GM23338 (cell line): ENCODE measurements at regions not wholly inside any gene's neighbourhood (a gene's known extent, or its start where the extent isn't known, plus 50 kb on each side); places are given as distances from the start of the nearest gene placed in this dataset.

Experiments used
- ATAC-seq: fragments of 200-7000 bp; cut with Tn5 transposase; 3 replicates; pipeline ENCODE4 v1.9.1; 2020
- DNase-seq: peaks from one replicate; pipeline ENCODE4 v3.0.0-alpha.2; 2015; ENCODE audit warnings: low spot score
- H2AFZ ChIP-seq: fragments of 200-600 bp; sonication (generic); 2 replicates; pipeline ENCODE4 v1.8.0; 2016; ENCODE audit warnings: antibody characterized with exemption, mild to moderate bottlenecking, moderate library complexity
- H3F3A ChIP-seq: fragments of 200-600 bp; sonication (generic); replicated peaks from 2 replicates; pipeline ENCODE4 v1.8.0; 2017; ENCODE audit warnings: antibody characterized with exemption, mixed run types, low read depth
- H3K27ac ChIP-seq: fragments of 200-600 bp; sonication (generic); 2 replicates; pipeline ENCODE4 v1.6.1; 2016; ENCODE audit warnings: low read depth
- H3K27me3 ChIP-seq: fragments of 200-600 bp; sonication (generic); 2 replicates; pipeline ENCODE4 v1.8.0; 2016; ENCODE audit warnings: mild to moderate bottlenecking, mixed run types, moderate library complexity; ENCODE audit not compliant: insufficient read depth
- H3K36me3 ChIP-seq: fragments of 200-600 bp; sonication (generic); 2 replicates; pipeline ENCODE4 v1.8.0; 2016; ENCODE audit warnings: mild to moderate bottlenecking; ENCODE audit not compliant: insufficient read depth
- H3K4me1 ChIP-seq: fragments of 200-600 bp; sonication (generic); 2 replicates; pipeline ENCODE4 v1.8.0; 2016; ENCODE audit warnings: mild to moderate bottlenecking, moderate library complexity; ENCODE audit not compliant: insufficient read depth
- H3K4me2 ChIP-seq: fragments of 200-600 bp; sonication (generic); 2 replicates; pipeline ENCODE4 v1.7.1; 2017; ENCODE audit warnings: mixed run types
- H3K4me3 ChIP-seq: fragments of 200-600 bp; sonication (generic); 2 replicates; pipeline ENCODE4 v1.6.1; 2016; ENCODE audit warnings: mixed run types
- H3K79me2 ChIP-seq: fragments of 200-600 bp; sonication (generic); replicated peaks from 2 replicates; pipeline ENCODE4 v1.8.0; 2017; ENCODE audit warnings: mild to moderate bottlenecking; ENCODE audit not compliant: insufficient read depth
- H3K9me2 ChIP-seq: fragments of 200-600 bp; sonication (generic); 2 replicates; pipeline ENCODE4 v1.8.0; 2017; ENCODE audit not compliant: insufficient read depth
- H4K20me1 ChIP-seq: fragments of 200-600 bp; sonication (generic); replicated peaks from 2 replicates; pipeline ENCODE4 v1.8.0; 2017; ENCODE audit warnings: mild to moderate bottlenecking; ENCODE audit not compliant: insufficient read depth
- H3K27ac Mint-ChIP-seq: 2 replicates; pipeline ENCODE4 v1.8.0; 2020; ENCODE audit warnings: inconsistent platforms, mild to moderate bottlenecking, moderate library complexity, mixed read lengths
- H3K27me3 Mint-ChIP-seq: 3 replicates; pipeline ENCODE4 v1.8.0; 2022; ENCODE audit warnings: low read depth, mild to moderate bottlenecking, moderate library complexity, mixed read lengths, inconsistent platforms; ENCODE audit not compliant: insufficient read depth, poor library complexity
- H3K36me3 Mint-ChIP-seq: 3 replicates; pipeline ENCODE4 v1.8.0; 2021; ENCODE audit warnings: low read depth, mild to moderate bottlenecking, inconsistent platforms, moderate library complexity, mixed read lengths
- H3K4me1 Mint-ChIP-seq: 3 replicates; pipeline ENCODE4 v1.8.0; 2020; ENCODE audit warnings: mild to moderate bottlenecking, inconsistent platforms, mixed read lengths
- H3K4me3 Mint-ChIP-seq: 3 replicates; pipeline ENCODE4 v1.8.0; 2021; ENCODE audit warnings: moderate library complexity, mild to moderate bottlenecking, inconsistent platforms, mixed read lengths
- H3K9me3 Mint-ChIP-seq: 3 replicates; pipeline ENCODE4 v1.8.0; 2020; ENCODE audit warnings: moderate library complexity, mild to moderate bottlenecking, inconsistent platforms, mixed read lengths
- EZH2 ChIP-seq: fragments of 200-600 bp; sonication (generic); IDR thresholded peaks from one replicate; pipeline ENCODE4 v1.8.0; 2017; ENCODE audit warnings: antibody characterized with exemption, mild to moderate bottlenecking, low read depth; ENCODE audit not compliant: unreplicated experiment
- EZH2phosphoT487 ChIP-seq: fragments of 200-600 bp; sonication (generic); IDR thresholded peaks from one replicate; pipeline ENCODE4 v1.8.1; 2018; ENCODE audit warnings: antibody characterized with exemption; ENCODE audit not compliant: unreplicated experiment
- JUNB ChIP-seq: IDR thresholded peaks from one replicate; pipeline ENCODE4 v1.6.1; 2016; ENCODE audit warnings: antibody characterized with exemption; ENCODE audit not compliant: unreplicated experiment
- NANOG ChIP-seq: IDR thresholded peaks from 2 replicates; pipeline ENCODE4 v1.6.1; 2016; ENCODE audit warnings: antibody characterized with exemption, borderline replicate concordance
- REST ChIP-seq: IDR thresholded peaks from one replicate; pipeline ENCODE4 v1.6.1; 2018; ENCODE audit warnings: antibody characterized with exemption; ENCODE audit not compliant: unreplicated experiment
- STAT1 ChIP-seq: IDR thresholded peaks from one replicate; pipeline ENCODE4 v1.6.1; 2016; ENCODE audit warnings: antibody characterized with exemption; ENCODE audit not compliant: unreplicated experiment
- ZNF114 ChIP-seq: fragments of 250-450 bp; sonication (Bioruptor Pico); IDR thresholded peaks from 2 replicates; pipeline ENCODE4 v1.5.0; 2020; ENCODE audit warnings: mild to moderate bottlenecking, moderate library complexity
- ZNF331 ChIP-seq: fragments of 250-450 bp; sonication (Bioruptor Pico); IDR thresholded peaks from 2 replicates; pipeline ENCODE4 v1.5.0; 2020; ENCODE audit warnings: low read depth, mild to moderate bottlenecking, moderate library complexity
- TF ChIP-seq, protein P1 (sequence below), 2 experiments: fragments of 200-600 bp in 1 of 2; sonication (generic) in 1 of 2; conservative IDR thresholded peaks; 2 replicates each; pipeline versions ENCODE4 v1.5.1 to v1.6.1; 2016 to 2017; ENCODE audit warnings: antibody characterized with exemption in 2 of 2, low read depth in 2 of 2, mild to moderate bottlenecking in 2 of 2, moderate library complexity in 1 of 2
- TF ChIP-seq, protein P2 (sequence below): fragments of 250-450 bp; sonication (Bioruptor Pico); IDR thresholded peaks from 2 replicates; pipeline ENCODE4 v1.5.0; 2020; ENCODE audit warnings: mild to moderate bottlenecking, moderate library complexity

- H3K79me2 ChIP-seq = no peaks in the 10 kb centered on the region
- DNase-seq (no peak), ATAC-seq (no peak; the same call in 2 of the 3 replicates)
- peaks cover 4% of the 10 kb centered on the region; the same call in 2 of the 3 replicates for H3K4me1 Mint-ChIP-seq
- H3K4me3 Mint-ChIP-seq = no peak overlapping the region
- H3K36me3 ChIP-seq = no peaks in the 10 kb centered on the region
- H3K27ac ChIP-seq = no peak overlapping the region
- H3K4me1 ChIP-seq = no peaks in the 10 kb centered on the region
- H3K4me3 ChIP-seq = no peak overlapping the region
- no peak overlapping the region for H2AFZ ChIP-seq
- no peaks in the 10 kb centered on the region for H3K36me3 Mint-ChIP-seq
- H3K27ac Mint-ChIP-seq = no peak overlapping the region
- H4K20me1 ChIP-seq = no peaks in the 10 kb centered on the region
- no peak overlapping the region for H3K4me2 ChIP-seq
- no peaks in the 10 kb centered on the region for H3F3A ChIP-seq
- H3K9me3 Mint-ChIP-seq = no peaks in the 10 kb centered on the region
- no peaks in the 10 kb centered on the region for H3K27me3 ChIP-seq
- H3K27me3 Mint-ChIP-seq = peaks cover 6% of the 10 kb centered on the region
- 0 out of 2 replicates have a peak, but pooled peaks cover 3% of the 10 kb centered on the region for H3K9me2 ChIP-seq
- no peak for TF ChIP-seq EZH2phosphoT487
Observed at GRCh38 chr1:29890201-29890959, 654.1 kb downstream of the PTPRU start.

- Histone ChIP-seq H3K27me3 (no peaks in the 10 kb centered on the region), H3K36me3 (no peaks in the 10 kb centered on the region), H4K20me1 (no peaks in the 10 kb centered on the region), H3K4me3 (no peak overlapping the region), H2AFZ (no peak overlapping the region), H3K9me2 (0 out of 2 replicates have a peak, but pooled peaks cover 3% of the 10 kb centered on the region), H3K79me2 (no peaks in the 10 kb centered on the region), H3K27ac (no peak overlapping the region), H3K4me2 (no peak overlapping the region), H3K4me1 (no peaks in the 10 kb centered on the region), H3F3A (no peaks in the 10 kb centered on the region)
- no peak overlapping the region; the same call in 1 of the 2 replicates for H3K27ac Mint-ChIP-seq
- ATAC-seq = peak; percentile 65
- peak; percentile 58 for DNase-seq
- H3K27me3 Mint-ChIP-seq = peaks cover 2% of the 10 kb centered on the region
- no peaks in the 10 kb centered on the region for H3K36me3 Mint-ChIP-seq
- H3K9me3 Mint-ChIP-seq = no peaks in the 10 kb centered on the region
- no peaks in the 10 kb centered on the region for H3K4me1 Mint-ChIP-seq
- no peak overlapping the region for H3K4me3 Mint-ChIP-seq
- TF ChIP-seq JUNB (no peak), ZNF114 (no peak), EZH2 (no peak), ZNF331 (CRISPR knock-in tag) (no peak), REST (no peak), NANOG (no peak), STAT1 (no peak)
- TF ChIP-seq, protein P1, sequence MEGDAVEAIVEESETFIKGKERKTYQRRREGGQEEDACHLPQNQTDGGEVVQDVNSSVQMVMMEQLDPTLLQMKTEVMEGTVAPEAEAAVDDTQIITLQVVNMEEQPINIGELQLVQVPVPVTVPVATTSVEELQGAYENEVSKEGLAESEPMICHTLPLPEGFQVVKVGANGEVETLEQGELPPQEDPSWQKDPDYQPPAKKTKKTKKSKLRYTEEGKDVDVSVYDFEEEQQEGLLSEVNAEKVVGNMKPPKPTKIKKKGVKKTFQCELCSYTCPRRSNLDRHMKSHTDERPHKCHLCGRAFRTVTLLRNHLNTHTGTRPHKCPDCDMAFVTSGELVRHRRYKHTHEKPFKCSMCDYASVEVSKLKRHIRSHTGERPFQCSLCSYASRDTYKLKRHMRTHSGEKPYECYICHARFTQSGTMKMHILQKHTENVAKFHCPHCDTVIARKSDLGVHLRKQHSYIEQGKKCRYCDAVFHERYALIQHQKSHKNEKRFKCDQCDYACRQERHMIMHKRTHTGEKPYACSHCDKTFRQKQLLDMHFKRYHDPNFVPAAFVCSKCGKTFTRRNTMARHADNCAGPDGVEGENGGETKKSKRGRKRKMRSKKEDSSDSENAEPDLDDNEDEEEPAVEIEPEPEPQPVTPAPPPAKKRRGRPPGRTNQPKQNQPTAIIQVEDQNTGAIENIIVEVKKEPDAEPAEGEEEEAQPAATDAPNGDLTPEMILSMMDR (conservative IDR thresholded peaks at IDR 0.05; ENCODE audit: low read depth in 2 of 2) = no peak
- TF ChIP-seq, protein P2, sequence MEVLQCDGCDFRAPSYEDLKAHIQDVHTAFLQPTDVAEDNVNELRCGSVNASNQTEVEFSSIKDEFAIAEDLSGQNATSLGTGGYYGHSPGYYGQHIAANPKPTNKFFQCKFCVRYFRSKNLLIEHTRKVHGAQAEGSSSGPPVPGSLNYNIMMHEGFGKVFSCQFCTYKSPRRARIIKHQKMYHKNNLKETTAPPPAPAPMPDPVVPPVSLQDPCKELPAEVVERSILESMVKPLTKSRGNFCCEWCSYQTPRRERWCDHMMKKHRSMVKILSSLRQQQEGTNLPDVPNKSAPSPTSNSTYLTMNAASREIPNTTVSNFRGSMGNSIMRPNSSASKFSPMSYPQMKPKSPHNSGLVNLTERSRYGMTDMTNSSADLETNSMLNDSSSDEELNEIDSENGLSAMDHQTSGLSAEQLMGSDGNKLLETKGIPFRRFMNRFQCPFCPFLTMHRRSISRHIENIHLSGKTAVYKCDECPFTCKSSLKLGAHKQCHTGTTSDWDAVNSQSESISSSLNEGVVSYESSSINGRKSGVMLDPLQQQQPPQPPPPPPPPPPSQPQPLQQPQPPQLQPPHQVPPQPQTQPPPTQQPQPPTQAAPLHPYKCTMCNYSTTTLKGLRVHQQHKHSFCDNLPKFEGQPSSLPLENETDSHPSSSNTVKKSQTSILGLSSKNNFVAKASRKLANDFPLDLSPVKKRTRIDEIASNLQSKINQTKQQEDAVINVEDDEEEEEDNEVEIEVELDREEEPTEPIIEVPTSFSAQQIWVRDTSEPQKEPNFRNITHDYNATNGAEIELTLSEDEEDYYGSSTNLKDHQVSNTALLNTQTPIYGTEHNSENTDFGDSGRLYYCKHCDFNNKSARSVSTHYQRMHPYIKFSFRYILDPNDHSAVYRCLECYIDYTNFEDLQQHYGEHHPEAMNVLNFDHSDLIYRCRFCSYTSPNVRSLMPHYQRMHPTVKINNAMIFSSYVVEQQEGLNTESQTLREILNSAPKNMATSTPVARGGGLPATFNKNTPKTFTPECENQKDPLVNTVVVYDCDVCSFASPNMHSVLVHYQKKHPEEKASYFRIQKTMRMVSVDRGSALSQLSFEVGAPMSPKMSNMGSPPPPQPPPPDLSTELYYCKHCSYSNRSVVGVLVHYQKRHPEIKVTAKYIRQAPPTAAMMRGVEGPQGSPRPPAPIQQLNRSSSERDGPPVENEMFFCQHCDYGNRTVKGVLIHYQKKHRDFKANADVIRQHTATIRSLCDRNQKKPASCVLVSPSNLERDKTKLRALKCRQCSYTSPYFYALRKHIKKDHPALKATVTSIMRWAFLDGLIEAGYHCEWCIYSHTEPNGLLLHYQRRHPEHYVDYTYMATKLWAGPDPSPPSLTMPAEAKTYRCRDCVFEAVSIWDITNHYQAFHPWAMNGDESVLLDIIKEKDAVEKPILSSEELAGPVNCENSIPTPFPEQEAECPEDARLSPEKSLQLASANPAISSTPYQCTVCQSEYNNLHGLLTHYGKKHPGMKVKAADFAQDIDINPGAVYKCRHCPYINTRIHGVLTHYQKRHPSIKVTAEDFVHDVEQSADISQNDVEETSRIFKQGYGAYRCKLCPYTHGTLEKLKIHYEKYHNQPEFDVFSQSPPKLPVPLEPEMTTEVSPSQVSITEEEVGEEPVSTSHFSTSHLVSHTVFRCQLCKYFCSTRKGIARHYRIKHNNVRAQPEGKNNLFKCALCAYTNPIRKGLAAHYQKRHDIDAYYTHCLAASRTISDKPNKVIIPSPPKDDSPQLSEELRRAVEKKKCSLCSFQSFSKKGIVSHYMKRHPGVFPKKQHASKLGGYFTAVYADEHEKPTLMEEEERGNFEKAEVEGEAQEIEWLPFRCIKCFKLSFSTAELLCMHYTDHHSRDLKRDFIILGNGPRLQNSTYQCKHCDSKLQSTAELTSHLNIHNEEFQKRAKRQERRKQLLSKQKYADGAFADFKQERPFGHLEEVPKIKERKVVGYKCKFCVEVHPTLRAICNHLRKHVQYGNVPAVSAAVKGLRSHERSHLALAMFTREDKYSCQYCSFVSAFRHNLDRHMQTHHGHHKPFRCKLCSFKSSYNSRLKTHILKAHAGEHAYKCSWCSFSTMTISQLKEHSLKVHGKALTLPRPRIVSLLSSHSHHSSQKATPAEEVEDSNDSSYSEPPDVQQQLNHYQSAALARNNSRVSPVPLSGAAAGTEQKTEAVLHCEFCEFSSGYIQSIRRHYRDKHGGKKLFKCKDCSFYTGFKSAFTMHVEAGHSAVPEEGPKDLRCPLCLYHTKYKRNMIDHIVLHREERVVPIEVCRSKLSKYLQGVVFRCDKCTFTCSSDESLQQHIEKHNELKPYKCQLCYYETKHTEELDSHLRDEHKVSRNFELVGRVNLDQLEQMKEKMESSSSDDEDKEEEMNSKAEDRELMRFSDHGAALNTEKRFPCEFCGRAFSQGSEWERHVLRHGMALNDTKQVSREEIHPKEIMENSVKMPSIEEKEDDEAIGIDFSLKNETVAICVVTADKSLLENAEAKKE (CRISPR knock-in tag) = no peak
Observed at GRCh38 chr1:29889776-29890175, 653.5 kb downstream of the PTPRU start.
